Endothelial cell of umbilical vein (primary cell): ENCODE measurements at regions not wholly inside any gene's neighbourhood (a gene's known extent, or its start where the extent isn't known, plus 50 kb on each side); places are given as distances from the start of the nearest gene placed in this dataset.

Source experiments
- BruUV-seq: library from RNA; stranded (reverse); fragments of 400-500 nt; replicated peaks from 2 replicates; lab custom pipeline; 2021; lab: Mats Ljungman, UMichigan
- CTCF ChIA-PET: fragments of 300-600, 350-600 bp; sonication (Branson Sonifier 250); formaldehyde crosslinking; loops from one replicate; lab custom pipeline; 2021; ENCODE audit warnings: antibody characterized with exemption, inconsistent platforms; lab: Charles Lee
- POLR2A ChIA-PET: fragments of 300-600, 350-600 bp; sonication (Branson Sonifier 250); formaldehyde crosslinking; loops from one replicate; lab custom pipeline; 2021; ENCODE audit warnings: antibody characterized with exemption, inconsistent platforms; lab: Charles Lee
- DNase-seq: peaks from one replicate; pipeline ENCODE4 v3.0.0-alpha.2; 2011; ENCODE audit warnings: low read depth, low spot score
- FAIRE-seq: peaks from 2 replicates; lab custom pipeline; 2011; peaks lifted over from hg19 to GRCh38; lab: Jason Lieb, UNC
- H2AFZ ChIP-seq: 2 replicates; pipeline ENCODE4 v1.6.0; 2012; ENCODE audit warnings: low read depth, low read length, control low read depth, inconsistent platforms
- H3K27ac ChIP-seq: 2 replicates; pipeline ENCODE4 v1.5.1; 2011; ENCODE audit warnings: low read depth, mild to moderate bottlenecking, control low read depth, low read length, moderate library complexity; ENCODE audit not compliant: insufficient read depth
- H3K27me3 ChIP-seq, 2 experiments: 2 replicates each; pipeline versions ENCODE4 v1.6.0 to v1.6.1; 2011; ENCODE audit warnings: low read length in 2 of 2, mixed read lengths in 1 of 2; ENCODE audit not compliant: control insufficient read depth in 2 of 2, insufficient read depth in 2 of 2
- H3K36me3 ChIP-seq, 2 experiments: 2 replicates in 1 of 2; 3 replicates in 1 of 2; pipeline ENCODE4 v1.5.1; 2011; ENCODE audit warnings: low read length in 2 of 2, mild to moderate bottlenecking in 1 of 2, moderate library complexity in 1 of 2; ENCODE audit not compliant: control insufficient read depth in 2 of 2, insufficient read depth in 2 of 2; ENCODE audit errors: extremely low read depth in 1 of 2
- H3K4me1 ChIP-seq: 3 replicates; pipeline ENCODE4 v1.5.1; 2011; ENCODE audit warnings: mild to moderate bottlenecking, low read length; ENCODE audit not compliant: control insufficient read depth, insufficient read depth; ENCODE audit errors: extremely low read depth
- H3K4me2 ChIP-seq: 2 replicates; pipeline ENCODE4 v1.6.1; 2011; ENCODE audit warnings: low read length, control low read depth, mixed read lengths; ENCODE audit not compliant: insufficient read depth
- H3K4me3 ChIP-seq, 3 experiments: fragments of 200-600 bp in 1 of 3; sonication (generic), shearing (Covaris generic) in 1 of 3; replicated peaks in 1 of 3; 2 replicates each; pipeline ENCODE4 v1.5.1; 2011 to 2016; ENCODE audit warnings: control low read depth in 3 of 3, low read length in 3 of 3, mild to moderate bottlenecking in 2 of 3, inconsistent platforms in 1 of 3, low read depth in 1 of 3, moderate library complexity in 1 of 3; ENCODE audit not compliant: insufficient read depth in 1 of 3
- H3K79me2 ChIP-seq: 2 replicates; pipeline ENCODE4 v1.6.0; 2012; ENCODE audit warnings: low read length, inconsistent platforms; ENCODE audit not compliant: control insufficient read depth, insufficient read depth
- H3K9ac ChIP-seq: replicated peaks from 2 replicates; pipeline ENCODE3; 2011; ENCODE audit warnings: low read length, control low read depth; ENCODE audit not compliant: insufficient read depth; ENCODE audit errors: extremely low read depth
- H3K9me1 ChIP-seq: replicated peaks from 3 replicates; pipeline ENCODE4 v1.6.0; 2011; ENCODE audit warnings: mild to moderate bottlenecking, low read length; ENCODE audit not compliant: control insufficient read depth, insufficient read depth; ENCODE audit errors: extremely low read depth
- H3K9me3 ChIP-seq: replicated peaks from 2 replicates; pipeline ENCODE4 v1.5.1; 2012; ENCODE audit warnings: low read length, inconsistent platforms; ENCODE audit not compliant: control insufficient read depth, insufficient read depth
- H4K20me1 ChIP-seq: replicated peaks from 2 replicates; pipeline ENCODE3; 2011; ENCODE audit warnings: mild to moderate bottlenecking, low read length; ENCODE audit not compliant: control insufficient read depth, insufficient read depth; ENCODE audit errors: extremely low read depth
- CTCF ChIP-seq, 2 donors: IDR thresholded peaks; 1 replicate in 1 of 2; 2 replicates in 1 of 2; pipeline ENCODE4 v1.5.1; 2011; ENCODE audit warnings: low read length in 2 of 2, mild to moderate bottlenecking in 2 of 2, moderate library complexity in 2 of 2, control low read depth in 1 of 2, inconsistent platforms in 1 of 2, low read depth in 1 of 2; ENCODE audit not compliant: insufficient read depth in 1 of 2; ENCODE audit errors: extremely low read depth in 1 of 2
- EZH2 ChIP-seq: IDR thresholded peaks from 2 replicates; pipeline ENCODE4 v1.6.1; 2012; ENCODE audit warnings: borderline replicate concordance, low read depth, mild to moderate bottlenecking, moderate library complexity, low read length, inconsistent platforms; ENCODE audit not compliant: severe bottlenecking
- FOS ChIP-seq: IDR thresholded peaks from 2 replicates; pipeline ENCODE4 v1.6.1; 2011; ENCODE audit warnings: mild to moderate bottlenecking, low read length, moderate library complexity, borderline replicate concordance; ENCODE audit not compliant: insufficient read depth
- GATA2 ChIP-seq: IDR thresholded peaks from 2 replicates; pipeline ENCODE4 v1.7.0; 2011; ENCODE audit warnings: low read depth, mild to moderate bottlenecking, moderate library complexity, mixed read lengths, low read length; ENCODE audit not compliant: insufficient read length, insufficient read depth
- JUN ChIP-seq: IDR thresholded peaks from 2 replicates; pipeline ENCODE4 v1.6.1; 2011; ENCODE audit warnings: borderline replicate concordance, low read depth; ENCODE audit not compliant: insufficient read length, insufficient read depth
- MAX ChIP-seq: IDR thresholded peaks from 2 replicates; pipeline ENCODE4 v1.6.1; 2011; ENCODE audit not compliant: insufficient read depth, insufficient read length
- MYC ChIP-seq: IDR thresholded peaks from one replicate; pipeline ENCODE4 v1.6.1; 2011; ENCODE audit warnings: mild to moderate bottlenecking, low read depth, low read length
- POLR2A ChIP-seq: IDR thresholded peaks from 2 replicates; pipeline ENCODE4 v1.6.1; 2012; ENCODE audit warnings: low read depth, mild to moderate bottlenecking, control low read depth, low read length
- POLR2AphosphoS5 ChIP-seq: IDR thresholded peaks from 2 replicates; pipeline ENCODE4 v1.6.1; 2012; ENCODE audit warnings: low read depth, mild to moderate bottlenecking, control low read depth, low read length, moderate library complexity; ENCODE audit not compliant: insufficient read depth
- dilution Hi-C: fragments of 300-500 bp; cut with MboI; formaldehyde crosslinking; loops from one replicate; pipeline ENCODE4 v1.15.0; 2019; ENCODE audit warnings: low sequenced_read_pairs; ENCODE audit not compliant: extremely low pct_ligation_motif_present
- intact Hi-C: fragments of 100-400 bp; cut with micrococcal nuclease; formaldehyde crosslinking; loops from one replicate; pipeline ENCODE4 v1.10.0; 2022

DNA sequence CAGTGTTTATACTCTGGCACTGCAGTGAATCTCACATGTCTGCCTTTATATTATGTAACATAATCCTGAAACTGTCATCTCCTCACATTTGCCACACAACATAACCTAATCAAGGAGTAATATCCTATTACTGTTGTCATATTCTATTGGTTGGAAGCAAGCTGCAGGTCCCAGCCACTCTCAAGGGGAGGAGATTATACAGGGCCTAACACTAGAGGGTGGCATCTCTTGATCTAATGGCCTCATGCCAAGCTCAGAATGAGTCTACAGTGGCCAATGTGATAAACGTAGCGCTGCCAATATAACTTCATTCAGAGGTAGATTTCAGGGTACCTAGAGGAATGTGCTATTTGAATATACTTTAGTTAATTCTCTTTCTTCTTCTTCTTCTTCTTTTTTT lies 166.8 kb downstream of the BACH1 start:
- intact Hi-C loops (no loop called here), dilution Hi-C loops (no loop called here)
- Histone ChIP-seq H3K36me3 (no peaks in the 10 kb centered on the region), H3K4me1 (no peaks in the 10 kb centered on the region), H2AFZ (no peak overlapping the region), H3K4me2 (no peak overlapping the region), H3K27me3 (no peaks in the 10 kb centered on the region), H3K9ac (no peak overlapping the region), H4K20me1 (no peaks in the 10 kb centered on the region), H3K27ac (no peak overlapping the region), H3K4me3 (no peak overlapping the region), H3K79me2 (no peaks in the 10 kb centered on the region), H3K9me3 (no peaks in the 10 kb centered on the region), H3K9me1 (no peaks in the 10 kb centered on the region)
- ChIA-PET CTCF (no interaction called here), POLR2A (interaction anchor here (0.7 kb wide), 1 partner anchor 16 kb away, joined by 4 read pairs; no protein-coding TSS in a partner anchor)
- FAIRE-seq (no peak), DNase-seq (no peak)
- TF ChIP-seq JUN (no peak), GATA2 (no peak), POLR2A (no peak), MAX (no peak), MYC (no peak), FOS (no peak), POLR2AphosphoS5 (no peak), CTCF (IDR thresholded peaks at IDR 0.05; ENCODE audit: extremely low read depth in 1 of 2, insufficient read depth in 1 of 2, low read depth in 1 of 2, low read length in 2 of 2) (no peak), EZH2 (no peak)
- no TSS peak for BruUV-seq
